ENCODE measurements at regions not wholly inside any gene's neighbourhood (a gene's known extent, or its start where the extent isn't known, plus 50 kb on each side); places are given as distances from the start of the nearest gene placed in this dataset.

GRCh38 chr2:128714285-128714684, 395.6 kb upstream of the HS6ST1 start (continued):
- TF ChIP-seq, protein P1, sequence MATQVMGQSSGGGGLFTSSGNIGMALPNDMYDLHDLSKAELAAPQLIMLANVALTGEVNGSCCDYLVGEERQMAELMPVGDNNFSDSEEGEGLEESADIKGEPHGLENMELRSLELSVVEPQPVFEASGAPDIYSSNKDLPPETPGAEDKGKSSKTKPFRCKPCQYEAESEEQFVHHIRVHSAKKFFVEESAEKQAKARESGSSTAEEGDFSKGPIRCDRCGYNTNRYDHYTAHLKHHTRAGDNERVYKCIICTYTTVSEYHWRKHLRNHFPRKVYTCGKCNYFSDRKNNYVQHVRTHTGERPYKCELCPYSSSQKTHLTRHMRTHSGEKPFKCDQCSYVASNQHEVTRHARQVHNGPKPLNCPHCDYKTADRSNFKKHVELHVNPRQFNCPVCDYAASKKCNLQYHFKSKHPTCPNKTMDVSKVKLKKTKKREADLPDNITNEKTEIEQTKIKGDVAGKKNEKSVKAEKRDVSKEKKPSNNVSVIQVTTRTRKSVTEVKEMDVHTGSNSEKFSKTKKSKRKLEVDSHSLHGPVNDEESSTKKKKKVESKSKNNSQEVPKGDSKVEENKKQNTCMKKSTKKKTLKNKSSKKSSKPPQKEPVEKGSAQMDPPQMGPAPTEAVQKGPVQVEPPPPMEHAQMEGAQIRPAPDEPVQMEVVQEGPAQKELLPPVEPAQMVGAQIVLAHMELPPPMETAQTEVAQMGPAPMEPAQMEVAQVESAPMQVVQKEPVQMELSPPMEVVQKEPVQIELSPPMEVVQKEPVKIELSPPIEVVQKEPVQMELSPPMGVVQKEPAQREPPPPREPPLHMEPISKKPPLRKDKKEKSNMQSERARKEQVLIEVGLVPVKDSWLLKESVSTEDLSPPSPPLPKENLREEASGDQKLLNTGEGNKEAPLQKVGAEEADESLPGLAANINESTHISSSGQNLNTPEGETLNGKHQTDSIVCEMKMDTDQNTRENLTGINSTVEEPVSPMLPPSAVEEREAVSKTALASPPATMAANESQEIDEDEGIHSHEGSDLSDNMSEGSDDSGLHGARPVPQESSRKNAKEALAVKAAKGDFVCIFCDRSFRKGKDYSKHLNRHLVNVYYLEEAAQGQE (IDR thresholded peaks at IDR 0.05; ENCODE audit: borderline replicate concordance), result no peak
- TF ChIP-seq, protein P1 (CRISPR knock-in tag; IDR thresholded peaks at IDR 0.05; ENCODE audit: low read depth), result no peak
- TF ChIP-seq NR2C1 (IDR thresholded peaks at IDR 0.05), result no peak
- TF ChIP-seq NR2C1 (tag; IDR thresholded peaks at IDR 0.05), result no peak
- TF ChIP-seq, protein P2, sequence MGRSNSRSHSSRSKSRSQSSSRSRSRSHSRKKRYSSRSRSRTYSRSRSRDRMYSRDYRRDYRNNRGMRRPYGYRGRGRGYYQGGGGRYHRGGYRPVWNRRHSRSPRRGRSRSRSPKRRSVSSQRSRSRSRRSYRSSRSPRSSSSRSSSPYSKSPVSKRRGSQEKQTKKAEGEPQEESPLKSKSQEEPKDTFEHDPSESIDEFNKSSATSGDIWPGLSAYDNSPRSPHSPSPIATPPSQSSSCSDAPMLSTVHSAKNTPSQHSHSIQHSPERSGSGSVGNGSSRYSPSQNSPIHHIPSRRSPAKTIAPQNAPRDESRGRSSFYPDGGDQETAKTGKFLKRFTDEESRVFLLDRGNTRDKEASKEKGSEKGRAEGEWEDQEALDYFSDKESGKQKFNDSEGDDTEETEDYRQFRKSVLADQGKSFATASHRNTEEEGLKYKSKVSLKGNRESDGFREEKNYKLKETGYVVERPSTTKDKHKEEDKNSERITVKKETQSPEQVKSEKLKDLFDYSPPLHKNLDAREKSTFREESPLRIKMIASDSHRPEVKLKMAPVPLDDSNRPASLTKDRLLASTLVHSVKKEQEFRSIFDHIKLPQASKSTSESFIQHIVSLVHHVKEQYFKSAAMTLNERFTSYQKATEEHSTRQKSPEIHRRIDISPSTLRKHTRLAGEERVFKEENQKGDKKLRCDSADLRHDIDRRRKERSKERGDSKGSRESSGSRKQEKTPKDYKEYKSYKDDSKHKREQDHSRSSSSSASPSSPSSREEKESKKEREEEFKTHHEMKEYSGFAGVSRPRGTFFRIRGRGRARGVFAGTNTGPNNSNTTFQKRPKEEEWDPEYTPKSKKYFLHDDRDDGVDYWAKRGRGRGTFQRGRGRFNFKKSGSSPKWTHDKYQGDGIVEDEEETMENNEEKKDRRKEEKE (IDR thresholded peaks at IDR 0.05; ENCODE audit: borderline replicate concordance in 1 of 2, control insufficient read depth in 1 of 2, low read depth in 2 of 2, low read length in 1 of 2), result no peak
